HepG2 (cell line): ENCODE measurements at regions not wholly inside any gene's neighbourhood (a gene's known extent, or its start where the extent isn't known, plus 50 kb on each side); places are given as distances from the start of the nearest gene placed in this dataset.
A peak's percentile ranks its signal among the peaks of the same experiment; 100 is the strongest.

Source experiments
- BCL6 ChIP-seq: IDR thresholded peaks from 2 replicates; pipeline ENCODE4 v1.6.1; 2016; ENCODE audit warnings: missing genetic modification reagents, missing compliant biosample characterization
- CEBPG ChIP-seq: IDR thresholded peaks from 2 replicates; pipeline ENCODE4 v1.6.1; 2016
- EP300 ChIP-seq, 3 experiments: sonication (generic) in 1 of 3; formaldehyde crosslinking in 1 of 3; IDR thresholded peaks; 2 replicates each; pipeline versions ENCODE4 v1.5.1 to v1.6.1; 2011 to 2020; ENCODE audit warnings: low read depth in 2 of 3, low read length in 2 of 3, borderline replicate concordance in 1 of 3, improper control_type of control experiment in 1 of 3, mild to moderate bottlenecking in 1 of 3, missing genetic modification reagents in 1 of 3, moderate library complexity in 1 of 3
- FOXA3 ChIP-seq: IDR thresholded peaks from 2 replicates; pipeline ENCODE4 v1.6.1; 2016; ENCODE audit warnings: missing genetic modification reagents, missing compliant biosample characterization
- HHEX ChIP-seq: IDR thresholded peaks from 2 replicates; pipeline ENCODE4 v1.6.1; 2016; ENCODE audit warnings: control low read depth
- HNRNPUL1 ChIP-seq: fragments of 200-400 bp; formaldehyde crosslinking; IDR thresholded peaks from 2 replicates; pipeline ENCODE4 v1.6.1; 2017; ENCODE audit warnings: low read depth, mild to moderate bottlenecking, low read length, moderate library complexity
- IKZF4 ChIP-seq: sonication (generic); formaldehyde crosslinking; IDR thresholded peaks from 2 replicates; pipeline ENCODE4 v1.5.1; 2020; ENCODE audit warnings: borderline replicate concordance, mild to moderate bottlenecking, low read depth, missing genetic modification reagents; ENCODE audit errors: not compliant biosample characterization
- ISL2 ChIP-seq: sonication (generic); formaldehyde crosslinking; IDR thresholded peaks from 2 replicates; pipeline ENCODE4 v1.5.0; 2020; ENCODE audit warnings: missing genetic modification reagents
- KAT8 ChIP-seq: IDR thresholded peaks from 2 replicates; pipeline ENCODE4 v1.6.1; 2016; ENCODE audit warnings: missing genetic modification reagents, missing compliant biosample characterization
- MAFF ChIP-seq: IDR thresholded peaks from 2 replicates; pipeline ENCODE4 v1.6.1; 2011; ENCODE audit warnings: low read depth, low read length, improper control_type of control experiment
- NFE2L2 ChIP-seq: fragments of 150-350 bp; IDR thresholded peaks from 2 replicates; pipeline ENCODE4 v1.6.1; 2014; ENCODE audit warnings: low read length
- SOX5 ChIP-seq: IDR thresholded peaks from 2 replicates; pipeline ENCODE4 v1.6.1; 2016; ENCODE audit warnings: borderline replicate concordance
- ZNF552 ChIP-seq: sonication (generic); formaldehyde crosslinking; IDR thresholded peaks from 2 replicates; pipeline ENCODE4 v1.9.0; 2022; ENCODE audit warnings: missing genetic modification reagents, mild to moderate bottlenecking, borderline replicate concordance
- TF ChIP-seq, protein P1 (sequence below): IDR thresholded peaks from 2 replicates; pipeline ENCODE4 v1.6.1; 2012; ENCODE audit warnings: low read depth, low read length, improper control_type of control experiment
- TF ChIP-seq, protein P2 (sequence below): IDR thresholded peaks from 2 replicates; pipeline ENCODE4 v1.6.1; 2012; ENCODE audit warnings: inconsistent platforms
- TF ChIP-seq, protein P3 (sequence below): sonication (generic); formaldehyde crosslinking; IDR thresholded peaks from 2 replicates; pipeline ENCODE4 v1.4.0; 2020; ENCODE audit warnings: low read depth, missing genetic modification reagents
- TF ChIP-seq, protein P4 (sequence below): sonication (generic); formaldehyde crosslinking; IDR thresholded peaks from 2 replicates; pipeline ENCODE4 v1.4.0; 2020; ENCODE audit warnings: missing genetic modification reagents
- TF ChIP-seq, protein P5 (sequence below): sonication (generic); formaldehyde crosslinking; conservative IDR thresholded peaks from 2 replicates; pipeline ENCODE4 v1.4.0; 2020; ENCODE audit warnings: mild to moderate bottlenecking, missing genetic modification reagents, moderate library complexity

DNA sequence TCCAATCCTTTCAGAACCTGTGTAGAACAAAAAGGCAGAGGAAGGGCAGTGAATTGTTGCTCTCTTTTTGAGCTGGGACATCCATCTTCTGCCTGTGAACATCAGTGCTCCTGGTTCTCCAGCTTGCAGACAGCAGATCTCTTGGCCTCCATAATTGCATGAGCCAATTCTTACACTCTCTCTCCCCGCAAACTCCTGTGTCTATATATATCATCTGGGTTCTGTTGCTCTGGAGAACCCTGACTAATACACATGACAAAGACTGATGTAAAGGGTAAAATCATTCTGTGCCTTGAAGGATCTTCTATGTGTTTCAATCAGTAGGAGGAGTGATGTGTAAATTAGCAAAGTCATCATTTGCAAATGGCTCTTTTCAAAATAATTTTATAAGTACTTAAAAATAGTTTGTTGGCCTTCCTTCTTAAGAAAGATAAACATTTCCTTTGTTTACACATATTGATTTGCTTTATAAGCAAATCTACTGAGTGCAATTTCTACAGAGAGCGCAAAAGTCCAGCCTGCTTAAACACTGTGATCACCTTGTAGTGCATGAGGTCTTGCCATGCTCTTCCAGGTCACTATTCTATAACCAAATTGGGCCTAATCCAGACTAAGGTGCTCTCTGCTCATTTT is 154.9 kb upstream of the ANKRD28 start (continued):
- TF ChIP-seq, protein P1, sequence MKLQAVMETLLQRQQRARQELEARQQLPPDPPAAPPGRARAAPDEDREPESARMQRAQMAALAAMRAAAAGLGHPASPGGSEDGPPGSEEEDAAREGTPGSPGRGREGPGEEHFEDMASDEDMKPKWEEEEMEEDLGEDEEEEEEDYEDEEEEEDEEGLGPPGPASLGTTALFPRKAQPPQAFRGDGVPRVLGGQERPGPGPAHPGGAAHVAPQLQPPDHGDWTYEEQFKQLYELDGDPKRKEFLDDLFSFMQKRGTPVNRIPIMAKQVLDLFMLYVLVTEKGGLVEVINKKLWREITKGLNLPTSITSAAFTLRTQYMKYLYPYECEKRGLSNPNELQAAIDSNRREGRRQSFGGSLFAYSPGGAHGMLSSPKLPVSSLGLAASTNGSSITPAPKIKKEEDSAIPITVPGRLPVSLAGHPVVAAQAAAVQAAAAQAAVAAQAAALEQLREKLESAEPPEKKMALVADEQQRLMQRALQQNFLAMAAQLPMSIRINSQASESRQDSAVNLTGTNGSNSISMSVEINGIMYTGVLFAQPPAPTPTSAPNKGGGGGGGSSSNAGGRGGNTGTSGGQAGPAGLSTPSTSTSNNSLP, result peak; percentile 23; the same call in 1 of the 2 replicates
- TF ChIP-seq CEBPG (CRISPR knock-in tag) (0 out of 2 replicates have a peak, but pooled peaks have one; percentile 9), EP300 (IDR thresholded peaks at IDR 0.05; ENCODE audit: low read depth in 2 of 2, low read length in 2 of 2) (peak in 1 of 2 experiments; percentile 64; a peak in 2 of 4 replicates), EP300 (CRISPR knock-in tag; IDR thresholded peaks at IDR 0.05; ENCODE audit: borderline replicate concordance) (no peak), BCL6 (CRISPR knock-in tag) (peak; percentile 38; the same call in 1 of the 2 replicates), SOX5 (CRISPR knock-in tag) (peak; percentile 30; the same call in 1 of the 2 replicates), IKZF4 (CRISPR knock-in tag) (no peak), ZNF552 (CRISPR knock-in tag) (no peak), NFE2L2 (peak; percentile 64; the same call in 1 of the 2 replicates), MAFF (peak; percentile 80), KAT8 (CRISPR knock-in tag) (0 out of 2 replicates have a peak, but pooled peaks have one; percentile 25), FOXA3 (peak; percentile 84), HHEX (no peak), HNRNPUL1 (no peak), ISL2 (CRISPR knock-in tag) (peak; percentile 57; the same call in 1 of the 2 replicates)
- TF ChIP-seq, protein P2, sequence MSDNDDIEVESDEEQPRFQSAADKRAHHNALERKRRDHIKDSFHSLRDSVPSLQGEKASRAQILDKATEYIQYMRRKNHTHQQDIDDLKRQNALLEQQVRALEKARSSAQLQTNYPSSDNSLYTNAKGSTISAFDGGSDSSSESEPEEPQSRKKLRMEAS, result peak; percentile 11; the same call in 1 of the 2 replicates
- TF ChIP-seq, protein P3, sequence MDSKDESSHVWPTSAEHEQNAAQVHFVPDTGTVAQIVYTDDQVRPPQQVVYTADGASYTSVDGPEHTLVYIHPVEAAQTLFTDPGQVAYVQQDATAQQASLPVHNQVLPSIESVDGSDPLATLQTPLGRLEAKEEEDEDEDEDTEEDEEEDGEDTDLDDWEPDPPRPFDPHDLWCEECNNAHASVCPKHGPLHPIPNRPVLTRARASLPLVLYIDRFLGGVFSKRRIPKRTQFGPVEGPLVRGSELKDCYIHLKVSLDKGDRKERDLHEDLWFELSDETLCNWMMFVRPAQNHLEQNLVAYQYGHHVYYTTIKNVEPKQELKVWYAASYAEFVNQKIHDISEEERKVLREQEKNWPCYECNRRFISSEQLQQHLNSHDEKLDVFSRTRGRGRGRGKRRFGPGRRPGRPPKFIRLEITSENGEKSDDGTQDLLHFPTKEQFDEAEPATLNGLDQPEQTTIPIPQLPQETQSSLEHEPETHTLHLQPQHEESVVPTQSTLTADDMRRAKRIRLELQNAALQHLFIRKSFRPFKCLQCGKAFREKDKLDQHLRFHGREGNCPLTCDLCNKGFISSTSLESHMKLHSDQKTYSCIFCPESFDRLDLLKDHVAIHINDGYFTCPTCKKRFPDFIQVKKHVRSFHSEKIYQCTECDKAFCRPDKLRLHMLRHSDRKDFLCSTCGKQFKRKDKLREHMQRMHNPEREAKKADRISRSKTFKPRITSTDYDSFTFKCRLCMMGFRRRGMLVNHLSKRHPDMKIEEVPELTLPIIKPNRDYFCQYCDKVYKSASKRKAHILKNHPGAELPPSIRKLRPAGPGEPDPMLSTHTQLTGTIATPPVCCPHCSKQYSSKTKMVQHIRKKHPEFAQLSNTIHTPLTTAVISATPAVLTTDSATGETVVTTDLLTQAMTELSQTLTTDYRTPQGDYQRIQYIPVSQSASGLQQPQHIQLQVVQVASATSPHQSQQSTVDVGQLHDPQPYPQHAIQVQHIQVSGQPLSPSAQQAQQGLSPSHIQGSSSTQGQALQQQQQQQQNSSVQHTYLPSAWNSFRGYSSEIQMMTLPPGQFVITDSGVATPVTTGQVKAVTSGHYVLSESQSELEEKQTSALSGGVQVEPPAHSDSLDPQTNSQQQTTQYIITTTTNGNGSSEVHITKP (CRISPR knock-in tag), result no peak
- TF ChIP-seq, protein P4, sequence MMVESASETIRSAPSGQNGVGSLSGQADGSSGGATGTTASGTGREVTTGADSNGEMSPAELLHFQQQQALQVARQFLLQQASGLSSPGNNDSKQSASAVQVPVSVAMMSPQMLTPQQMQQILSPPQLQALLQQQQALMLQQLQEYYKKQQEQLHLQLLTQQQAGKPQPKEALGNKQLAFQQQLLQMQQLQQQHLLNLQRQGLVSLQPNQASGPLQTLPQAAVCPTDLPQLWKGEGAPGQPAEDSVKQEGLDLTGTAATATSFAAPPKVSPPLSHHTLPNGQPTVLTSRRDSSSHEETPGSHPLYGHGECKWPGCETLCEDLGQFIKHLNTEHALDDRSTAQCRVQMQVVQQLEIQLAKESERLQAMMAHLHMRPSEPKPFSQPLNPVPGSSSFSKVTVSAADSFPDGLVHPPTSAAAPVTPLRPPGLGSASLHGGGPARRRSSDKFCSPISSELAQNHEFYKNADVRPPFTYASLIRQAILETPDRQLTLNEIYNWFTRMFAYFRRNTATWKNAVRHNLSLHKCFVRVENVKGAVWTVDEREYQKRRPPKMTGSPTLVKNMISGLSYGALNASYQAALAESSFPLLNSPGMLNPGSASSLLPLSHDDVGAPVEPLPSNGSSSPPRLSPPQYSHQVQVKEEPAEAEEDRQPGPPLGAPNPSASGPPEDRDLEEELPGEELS (CRISPR knock-in tag), result 0 out of 2 replicates have a peak, but pooled peaks have one; percentile 18
- TF ChIP-seq, protein P5, sequence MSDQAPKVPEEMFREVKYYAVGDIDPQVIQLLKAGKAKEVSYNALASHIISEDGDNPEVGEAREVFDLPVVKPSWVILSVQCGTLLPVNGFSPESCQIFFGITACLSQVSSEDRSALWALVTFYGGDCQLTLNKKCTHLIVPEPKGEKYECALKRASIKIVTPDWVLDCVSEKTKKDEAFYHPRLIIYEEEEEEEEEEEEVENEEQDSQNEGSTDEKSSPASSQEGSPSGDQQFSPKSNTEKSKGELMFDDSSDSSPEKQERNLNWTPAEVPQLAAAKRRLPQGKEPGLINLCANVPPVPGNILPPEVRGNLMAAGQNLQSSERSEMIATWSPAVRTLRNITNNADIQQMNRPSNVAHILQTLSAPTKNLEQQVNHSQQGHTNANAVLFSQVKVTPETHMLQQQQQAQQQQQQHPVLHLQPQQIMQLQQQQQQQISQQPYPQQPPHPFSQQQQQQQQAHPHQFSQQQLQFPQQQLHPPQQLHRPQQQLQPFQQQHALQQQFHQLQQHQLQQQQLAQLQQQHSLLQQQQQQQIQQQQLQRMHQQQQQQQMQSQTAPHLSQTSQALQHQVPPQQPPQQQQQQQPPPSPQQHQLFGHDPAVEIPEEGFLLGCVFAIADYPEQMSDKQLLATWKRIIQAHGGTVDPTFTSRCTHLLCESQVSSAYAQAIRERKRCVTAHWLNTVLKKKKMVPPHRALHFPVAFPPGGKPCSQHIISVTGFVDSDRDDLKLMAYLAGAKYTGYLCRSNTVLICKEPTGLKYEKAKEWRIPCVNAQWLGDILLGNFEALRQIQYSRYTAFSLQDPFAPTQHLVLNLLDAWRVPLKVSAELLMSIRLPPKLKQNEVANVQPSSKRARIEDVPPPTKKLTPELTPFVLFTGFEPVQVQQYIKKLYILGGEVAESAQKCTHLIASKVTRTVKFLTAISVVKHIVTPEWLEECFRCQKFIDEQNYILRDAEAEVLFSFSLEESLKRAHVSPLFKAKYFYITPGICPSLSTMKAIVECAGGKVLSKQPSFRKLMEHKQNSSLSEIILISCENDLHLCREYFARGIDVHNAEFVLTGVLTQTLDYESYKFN (CRISPR knock-in tag), result peak; percentile 73
